Suprapubic skin (tissue), 4 donors: ENCODE measurements at regions not wholly inside any gene's neighbourhood (a gene's known extent, or its start where the extent isn't known, plus 50 kb on each side); places are given as distances from the start of the nearest gene placed in this dataset.

Source experiments
- DNase-seq, 2 donors: peaks; one replicate each; pipeline ENCODE4 v3.0.0-alpha.2; 2019; ENCODE audit warnings: low spot score in 2 of 2
- H3K27ac ChIP-seq: fragments of 200-600 bp; sonication (generic); one replicate; pipeline ENCODE4 v1.5.1; 2019
- H3K27me3 ChIP-seq: fragments of 200-600 bp; sonication (generic); one replicate; pipeline ENCODE4 v1.5.1; 2019
- H3K36me3 ChIP-seq: fragments of 200-600 bp; sonication (generic); one replicate; pipeline ENCODE4 v1.5.1; 2019
- H3K4me1 ChIP-seq: fragments of 200-600 bp; sonication (generic); one replicate; pipeline ENCODE4 v1.5.1; 2019
- H3K4me3 ChIP-seq: fragments of 200-600 bp; sonication (generic); one replicate; pipeline ENCODE4 v1.5.1; 2019; ENCODE audit warnings: mild to moderate bottlenecking
- H3K9me3 ChIP-seq: fragments of 200-600 bp; sonication (generic); one replicate; pipeline ENCODE4 v1.5.1; 2019
- CTCF ChIP-seq, 2 donors: fragments of 200-600 bp in 1 of 2; fragments of 450-650 bp in 1 of 2; sonication (generic) in 1 of 2; IDR thresholded peaks; one replicate each; pipeline ENCODE4 v1.5.1; 2016 to 2019; ENCODE audit warnings: antibody characterized with exemption in 2 of 2, mild to moderate bottlenecking in 1 of 2, moderate library complexity in 1 of 2
- EP300 ChIP-seq: sonication (generic); formaldehyde crosslinking; IDR thresholded peaks from one replicate; pipeline ENCODE4 v1.6.1; 2017; ENCODE audit warnings: antibody characterized with exemption
- POLR2A ChIP-seq, 2 donors: fragments of 450-650 bp; IDR thresholded peaks; one replicate each; pipeline ENCODE4 v1.6.1; 2017; ENCODE audit warnings: antibody characterized with exemption in 2 of 2, mild to moderate bottlenecking in 2 of 2, moderate library complexity in 2 of 2
- POLR2AphosphoS5 ChIP-seq, 3 donors: sonication (generic); formaldehyde crosslinking; IDR thresholded peaks; one replicate each; pipeline ENCODE4 v1.6.1; 2017; ENCODE audit warnings: antibody characterized with exemption in 3 of 3
- WGBS: methylation state at CpG from one replicate; pipeline ENCODE4 v1.1.5; 2018; 5-methylcytosine and 5-hydroxymethylcytosine counted together

- peaks cover 63% of the 10 kb centered on the region for H3K27me3 ChIP-seq
- TF ChIP-seq POLR2A (IDR thresholded peaks at IDR 0.05) (no peak), EP300 (no peak), POLR2AphosphoS5 (IDR thresholded peaks at IDR 0.05) (no peak), CTCF (IDR thresholded peaks at IDR 0.05) (no peak)
These were observed 58.1 kb upstream of the CBFA2T3 start for GRCh38 chr16:89034971-89035668.

GRCh38 chr16:89035669-89036570 is 57.7 kb upstream of the ACSF3 start:
- H3K4me3 ChIP-seq, result no peak overlapping the region
- DNase-seq, result peak in 1 of 2 donors; percentile 64
- no peaks in the 10 kb centered on the region for H3K4me1 ChIP-seq
- H3K36me3 ChIP-seq, result no peaks in the 10 kb centered on the region
- WGBS, result 71% methylated on average over 20 of the region's 22 CpGs
- no peaks in the 10 kb centered on the region for H3K9me3 ChIP-seq
- TF ChIP-seq EP300 (no peak), POLR2AphosphoS5 (IDR thresholded peaks at IDR 0.05) (no peak), POLR2A (IDR thresholded peaks at IDR 0.05) (no peak), CTCF (IDR thresholded peaks at IDR 0.05) (no peak)
- H3K27ac ChIP-seq, result no peak overlapping the region
- peaks cover 71% of the 10 kb centered on the region for H3K27me3 ChIP-seq

More at GRCh38 chr16:89034971-89035668, 58.1 kb upstream of the CBFA2T3 start:
- no peak for DNase-seq
- Histone ChIP-seq H3K36me3 (no peaks in the 10 kb centered on the region), H3K27ac (no peak overlapping the region), H3K4me3 (no peak overlapping the region), H3K4me1 (no peaks in the 10 kb centered on the region), H3K9me3 (no peaks in the 10 kb centered on the region)
- 41% methylated on average over 23 of the region's 23 CpGs for WGBS

GRCh38 chr16:89036776-89037175 is 56.9 kb upstream of the ACSF3 start:
- no peak overlapping the region for H3K27ac ChIP-seq
- DNase-seq, result no peak
- TF ChIP-seq POLR2AphosphoS5 (IDR thresholded peaks at IDR 0.05) (no peak), CTCF (IDR thresholded peaks at IDR 0.05) (no peak), POLR2A (IDR thresholded peaks at IDR 0.05) (no peak), EP300 (no peak)
- H3K27me3 ChIP-seq, result peaks cover 80% of the 10 kb centered on the region
- 86% methylated on average over 14 of the region's 15 CpGs for WGBS
- no peaks in the 10 kb centered on the region for H3K36me3 ChIP-seq
- H3K4me3 ChIP-seq, result no peak overlapping the region
- H3K9me3 ChIP-seq, result no peaks in the 10 kb centered on the region
- no peaks in the 10 kb centered on the region for H3K4me1 ChIP-seq

- Histone ChIP-seq H3K27me3 (peaks cover 82% of the 10 kb centered on the region), H3K36me3 (no peaks in the 10 kb centered on the region), H3K27ac (no peak overlapping the region), H3K4me3 (no peak overlapping the region), H3K9me3 (no peaks in the 10 kb centered on the region), H3K4me1 (no peaks in the 10 kb centered on the region)
- no peak for DNase-seq
- TF ChIP-seq EP300 (no peak), POLR2A (IDR thresholded peaks at IDR 0.05) (no peak), CTCF (IDR thresholded peaks at IDR 0.05) (no peak), POLR2AphosphoS5 (IDR thresholded peaks at IDR 0.05) (no peak)
- WGBS, result 35% methylated on average over 19 of the region's 30 CpGs
These were observed 56.1 kb upstream of the ACSF3 start for GRCh38 chr16:89037261-89038152.
